Stimulated activated CD8-positive, alpha-beta memory T cell treated with anti-CD3 and anti-CD28 coated beads, Interleukin-15, amount 100 ng/mL, for 24 hours (primary cell): ENCODE measurements at regions not wholly inside any gene's neighbourhood (a gene's known extent, or its start where the extent isn't known, plus 50 kb on each side); places are given as distances from the start of the nearest gene placed in this dataset.

Source experiments
- DNase-seq: peaks from one replicate; pipeline ENCODE4 v3.0.0-alpha.2; 2020; ENCODE audit warnings: low read depth

GRCh38 chr20:16946097-16946496 is 197.9 kb downstream of the OTOR start:
- no peak for DNase-seq

- no peak for DNase-seq
These were observed 199.3 kb downstream of the OTOR start for GRCh38 chr20:16947479-16947878.

GRCh38 chr20:16951876-16952275 is 203.7 kb downstream of the OTOR start:
- no peak for DNase-seq

GRCh38 chr20:16952965-16953364 is 204.8 kb downstream of the OTOR start:
- no peak for DNase-seq

- DNase-seq: no peak
These were observed 205.7 kb downstream of the OTOR start for GRCh38 chr20:16953858-16954257.

GRCh38 chr20:16955462-16955861 is 207.3 kb downstream of the OTOR start:
- DNase-seq: no peak

GRCh38 chr20:16955971-16956370 is 207.8 kb downstream of the OTOR start:
- DNase-seq: no peak

- no peak for DNase-seq
These were observed 217.2 kb downstream of the OTOR start for GRCh38 chr20:16965401-16965800.

GRCh38 chr20:16966276-16966880 is 218.2 kb downstream of the OTOR start:
- no peak for DNase-seq

- no peak for DNase-seq
These were observed 219.9 kb downstream of the OTOR start for GRCh38 chr20:16968099-16968498.

- DNase-seq: no peak
These were observed 222.6 kb downstream of the OTOR start for GRCh38 chr20:16970776-16971175.

- no peak for DNase-seq
These were observed 226.1 kb downstream of the OTOR start for GRCh38 chr20:16974080-16974854.

GRCh38 chr20:16974855-16975162 is 226.7 kb downstream of the OTOR start:
- DNase-seq: no peak

- DNase-seq: no peak
These were observed 227.5 kb downstream of the OTOR start for GRCh38 chr20:16975682-16976081.

- DNase-seq: no peak
These were observed 230.3 kb downstream of the OTOR start for GRCh38 chr20:16978497-16978896.

GRCh38 chr20:16982091-16982726 is 234.1 kb downstream of the OTOR start:
- no peak for DNase-seq

- DNase-seq: no peak
These were observed 236.3 kb downstream of the OTOR start for GRCh38 chr20:16984481-16984880.

GRCh38 chr20:17003170-17003870 is 223.5 kb upstream of the PCSK2 start:
- no peak for DNase-seq

GRCh38 chr20:17010181-17010580 is 216.7 kb upstream of the PCSK2 start:
- DNase-seq: no peak

- no peak for DNase-seq
These were observed 214.2 kb upstream of the PCSK2 start for GRCh38 chr20:17012546-17013226.

GRCh38 chr20:17014217-17014616 is 212.6 kb upstream of the PCSK2 start:
- no peak for DNase-seq

GRCh38 chr20:17014756-17015366 is 212.0 kb upstream of the PCSK2 start:
- no peak for DNase-seq
